ENCODE measurements at regions not wholly inside any gene's neighbourhood (a gene's known extent, or its start where the extent isn't known, plus 50 kb on each side); places are given as distances from the start of the nearest gene placed in this dataset.

GRCh38 chr2:37506407-37507050 lies 162.1 kb downstream of the QPCT start:
- H3K9me3 ChIP-seq: no peaks in the 10 kb centered on the region
- TF ChIP-seq, protein P1, sequence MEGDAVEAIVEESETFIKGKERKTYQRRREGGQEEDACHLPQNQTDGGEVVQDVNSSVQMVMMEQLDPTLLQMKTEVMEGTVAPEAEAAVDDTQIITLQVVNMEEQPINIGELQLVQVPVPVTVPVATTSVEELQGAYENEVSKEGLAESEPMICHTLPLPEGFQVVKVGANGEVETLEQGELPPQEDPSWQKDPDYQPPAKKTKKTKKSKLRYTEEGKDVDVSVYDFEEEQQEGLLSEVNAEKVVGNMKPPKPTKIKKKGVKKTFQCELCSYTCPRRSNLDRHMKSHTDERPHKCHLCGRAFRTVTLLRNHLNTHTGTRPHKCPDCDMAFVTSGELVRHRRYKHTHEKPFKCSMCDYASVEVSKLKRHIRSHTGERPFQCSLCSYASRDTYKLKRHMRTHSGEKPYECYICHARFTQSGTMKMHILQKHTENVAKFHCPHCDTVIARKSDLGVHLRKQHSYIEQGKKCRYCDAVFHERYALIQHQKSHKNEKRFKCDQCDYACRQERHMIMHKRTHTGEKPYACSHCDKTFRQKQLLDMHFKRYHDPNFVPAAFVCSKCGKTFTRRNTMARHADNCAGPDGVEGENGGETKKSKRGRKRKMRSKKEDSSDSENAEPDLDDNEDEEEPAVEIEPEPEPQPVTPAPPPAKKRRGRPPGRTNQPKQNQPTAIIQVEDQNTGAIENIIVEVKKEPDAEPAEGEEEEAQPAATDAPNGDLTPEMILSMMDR (IDR thresholded peaks at IDR 0.05): no peak
- no peak overlapping the region for H3K9ac ChIP-seq (ENCODE audit: low read depth in 2 of 2, low read length in 2 of 2)
- H3K27me3 ChIP-seq: no peaks in the 10 kb centered on the region
- no peaks in the 10 kb centered on the region for H3K4me1 ChIP-seq
- intact Hi-C loops (cut with DNase I): no loop called here
- H3K27ac ChIP-seq: no peak overlapping the region
- no peak overlapping the region for H3K4me3 ChIP-seq
- DNase-seq: no peak
- no peaks in the 10 kb centered on the region for H3K36me3 ChIP-seq

GRCh38 chr2:37507051-37507410 lies 162.6 kb downstream of the QPCT start:
- Histone ChIP-seq H3K4me3 (no peak overlapping the region), H3K27ac (no peak overlapping the region), H3K9ac (ENCODE audit: low read depth in 2 of 2, low read length in 2 of 2) (no peak overlapping the region), H3K27me3 (no peaks in the 10 kb centered on the region), H3K9me3 (no peaks in the 10 kb centered on the region), H3K36me3 (no peaks in the 10 kb centered on the region), H3K4me1 (no peaks in the 10 kb centered on the region)
- TF ChIP-seq, protein P1 (IDR thresholded peaks at IDR 0.05): no peak
- DNase-seq: no peak
- intact Hi-C loops (cut with DNase I): no loop called here

DNA sequence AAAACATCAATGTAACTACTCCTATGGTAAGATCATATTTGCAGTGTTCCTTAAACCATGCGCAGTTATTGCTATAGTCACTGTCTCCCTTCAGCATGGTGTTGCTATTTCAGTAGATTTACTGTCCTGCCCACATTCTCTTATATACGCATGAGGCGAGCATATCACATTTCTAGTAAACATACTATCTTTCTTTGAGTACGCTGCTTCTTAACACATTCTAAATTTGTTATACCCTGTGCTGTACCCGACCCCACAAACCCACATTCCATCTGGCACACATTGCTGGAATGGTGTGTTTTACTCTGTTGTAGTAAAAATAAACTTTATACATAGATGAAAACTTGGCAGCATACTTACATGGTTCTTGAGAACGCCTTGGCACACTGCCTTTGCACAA lies 163.3 kb downstream of the QPCT start:
- no peak overlapping the region for H3K4me3 ChIP-seq
- H3K4me1 ChIP-seq: no peaks in the 10 kb centered on the region
- intact Hi-C loops (cut with DNase I): no loop called here
- no peak overlapping the region for H3K9ac ChIP-seq (ENCODE audit: low read depth in 2 of 2, low read length in 2 of 2)
- no peak overlapping the region for H3K27ac ChIP-seq
- no peak for DNase-seq
- H3K36me3 ChIP-seq: no peaks in the 10 kb centered on the region
- no peaks in the 10 kb centered on the region for H3K9me3 ChIP-seq
- TF ChIP-seq, protein P1 (IDR thresholded peaks at IDR 0.05): no peak
- no peaks in the 10 kb centered on the region for H3K27me3 ChIP-seq

DNA sequence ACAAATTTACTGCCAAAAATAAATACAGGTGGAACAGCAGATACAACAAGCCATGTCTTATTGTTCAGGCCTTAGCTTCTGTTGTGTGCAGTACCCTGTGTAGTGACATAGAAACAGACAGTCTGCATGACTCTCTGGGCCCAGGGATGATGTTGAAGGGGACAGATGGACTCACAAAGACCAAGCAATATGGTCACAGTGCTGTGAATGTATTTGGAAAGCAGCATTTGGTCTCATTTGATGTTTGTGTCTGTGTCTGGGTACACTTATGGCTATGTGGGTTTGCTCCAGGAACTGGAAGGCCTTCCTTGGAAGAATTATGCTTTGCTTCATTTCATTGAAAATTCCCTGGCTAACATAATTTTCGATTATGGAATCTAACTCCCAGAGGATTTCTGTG lies 158.5 kb downstream of the CDC42EP3 start:
- DNase-seq: no peak
- Histone ChIP-seq H3K27me3 (no peaks in the 10 kb centered on the region), H3K9ac (ENCODE audit: low read depth in 2 of 2, low read length in 2 of 2) (no peak overlapping the region), H3K9me3 (no peaks in the 10 kb centered on the region), H3K4me1 (no peaks in the 10 kb centered on the region), H3K27ac (no peak overlapping the region), H3K36me3 (no peaks in the 10 kb centered on the region), H3K4me3 (no peak overlapping the region)
- TF ChIP-seq, protein P1 (IDR thresholded peaks at IDR 0.05): no peak
- intact Hi-C loops (cut with DNase I): no loop called here

GRCh38 chr2:37523814-37524362 lies 147.6 kb downstream of the CDC42EP3 start:
- H3K9ac ChIP-seq (ENCODE audit: low read depth in 2 of 2, low read length in 2 of 2): no peak overlapping the region
- no peak overlapping the region for H3K4me3 ChIP-seq
- intact Hi-C loops (cut with DNase I): loop anchor here (10.0 kb wide), 1 partner anchor 109 kb away; no protein-coding TSS in a partner anchor
- H3K27ac ChIP-seq: no peak overlapping the region
- H3K27me3 ChIP-seq: no peaks in the 10 kb centered on the region
- TF ChIP-seq, protein P1 (IDR thresholded peaks at IDR 0.05): no peak
- H3K4me1 ChIP-seq: no peaks in the 10 kb centered on the region
- peak; percentile 27 for DNase-seq
- no peaks in the 10 kb centered on the region for H3K9me3 ChIP-seq
- H3K36me3 ChIP-seq: no peaks in the 10 kb centered on the region
